ENCODE measurements at regions not wholly inside any gene's neighbourhood (a gene's known extent, or its start where the extent isn't known, plus 50 kb on each side); places are given as distances from the start of the nearest gene placed in this dataset.
"Not testable (repeated sequence)": the region's sequence is repeated elsewhere in the genome, so short reads cannot be mapped to it uniquely, and the experiment has no call there.

DNA sequence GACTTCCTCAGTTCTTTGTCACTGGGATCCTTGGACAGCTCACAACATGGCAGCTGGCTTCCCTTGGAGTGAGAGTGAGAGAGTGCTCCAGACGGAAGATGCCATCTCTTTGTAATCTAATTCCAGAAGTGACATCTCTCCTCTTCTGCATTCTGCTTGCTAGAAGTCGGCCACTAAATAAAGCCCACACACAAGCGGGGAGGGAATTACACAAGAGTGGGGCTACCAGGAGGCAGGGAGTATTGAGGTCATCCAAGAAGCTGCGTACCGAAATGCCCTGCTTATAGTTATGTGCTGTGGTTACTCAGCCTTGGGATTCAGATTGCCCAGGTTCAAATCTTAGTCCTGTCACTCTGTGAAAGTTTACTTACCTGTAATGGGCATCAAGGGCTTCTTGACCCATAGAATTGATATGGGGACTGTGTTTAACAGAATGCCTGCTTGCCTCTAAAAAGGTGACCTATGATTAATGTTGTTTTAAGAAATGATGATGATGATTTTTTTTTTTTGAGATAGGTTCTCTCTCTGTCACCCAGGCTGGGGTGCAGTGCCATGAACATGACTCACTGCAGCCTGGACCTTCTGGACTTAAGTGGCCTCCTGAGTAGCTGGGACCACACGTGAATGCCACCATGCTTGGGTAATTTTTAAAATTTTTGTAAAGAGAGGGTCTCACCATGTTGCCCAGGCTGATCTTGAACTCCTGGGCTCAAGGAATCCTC, 120.9 kb upstream of the HS3ST2 start:
- Mint-ChIP-seq H3K9me3 (no peaks in the 10 kb centered on the region), H3K27ac (no peak overlapping the region), H3K27me3 (no peaks in the 10 kb centered on the region), H3K4me1 (ENCODE audit: low read depth) (no peaks in the 10 kb centered on the region), H3K36me3 (no peaks in the 10 kb centered on the region), H3K4me3 (no peak overlapping the region)
- intact Hi-C loops (cut with micrococcal nuclease): no loop called here
- ChIA-PET POLR2A (interaction anchor here (0.6 kb wide), 1 partner anchor 73 kb away, joined by 6 read pairs; no protein-coding TSS in a partner anchor), CTCF (no interaction called here)
- DNase-seq: no peak

DNA sequence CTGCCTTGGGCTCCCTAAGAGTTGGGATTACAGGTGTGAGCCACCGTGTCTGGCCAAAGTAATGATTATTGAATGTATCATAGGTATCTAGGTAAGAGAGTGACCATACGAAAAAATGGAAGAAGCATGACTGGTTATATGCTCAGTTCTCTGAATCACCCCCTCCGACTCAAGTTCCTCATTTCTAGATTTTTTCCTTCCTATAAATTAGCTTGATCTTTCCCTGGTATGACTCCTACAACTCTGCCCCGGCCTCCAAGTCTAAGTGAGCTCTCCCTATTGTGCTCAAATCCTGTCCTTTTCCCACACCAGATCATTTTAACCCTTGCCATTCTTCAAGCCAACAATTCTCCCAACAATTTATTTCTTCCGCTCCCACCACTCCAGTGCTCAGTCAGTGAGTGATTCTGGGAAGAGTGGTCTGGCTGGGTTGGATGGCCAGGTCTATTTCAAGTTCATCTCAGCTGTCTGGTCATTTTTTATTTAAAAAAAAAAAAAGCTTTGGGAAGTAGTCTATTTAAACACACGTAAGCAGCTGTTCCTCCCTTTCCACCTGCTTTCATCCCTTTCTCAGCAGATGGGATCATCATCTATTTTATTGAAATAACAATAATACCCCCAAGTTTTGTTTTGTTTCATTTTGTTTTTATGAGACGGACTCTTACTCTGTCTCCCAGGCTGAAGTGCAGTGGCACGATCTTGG, 120.2 kb upstream of the HS3ST2 start:
- CTCF ChIA-PET: no interaction called here
- H3K4me1 Mint-ChIP-seq (ENCODE audit: low read depth): no peaks in the 10 kb centered on the region

DNA sequence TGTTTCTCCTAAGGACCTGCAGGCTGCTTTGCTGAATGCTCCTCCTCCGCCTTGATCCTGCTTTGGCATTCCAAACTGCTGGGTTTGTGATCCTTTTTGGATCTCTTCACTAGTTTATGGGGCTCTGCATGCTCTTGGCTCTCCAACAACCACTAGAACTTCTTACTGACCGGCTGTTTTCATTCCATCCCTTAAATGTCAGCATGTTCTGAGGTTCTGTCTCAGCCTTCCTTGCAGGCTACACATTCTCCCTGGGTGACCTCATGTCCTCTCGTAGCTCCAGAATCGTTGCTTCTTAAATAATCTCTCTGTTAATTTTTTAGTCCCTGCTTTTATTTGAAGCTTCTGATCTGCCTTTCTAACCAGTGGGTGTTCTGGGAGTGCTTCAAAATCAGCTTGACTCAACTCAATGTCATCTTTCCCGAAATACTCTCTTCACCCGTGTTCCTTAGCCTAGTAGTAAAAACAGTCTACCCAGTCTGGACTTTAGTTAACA, 119.0 kb upstream of the HS3ST2 start:
- no peak overlapping the region for H3K27ac Mint-ChIP-seq
- ChIA-PET POLR2A (no interaction called here), CTCF (no interaction called here)
- no peaks in the 10 kb centered on the region for H3K4me1 Mint-ChIP-seq (ENCODE audit: low read depth)
- no peak for DNase-seq
- peaks cover 3% of the 10 kb centered on the region for H3K27me3 Mint-ChIP-seq
- H3K9me3 Mint-ChIP-seq: no peaks in the 10 kb centered on the region
- no peak overlapping the region for H3K4me3 Mint-ChIP-seq
- intact Hi-C loops (cut with micrococcal nuclease): no loop called here
- H3K36me3 Mint-ChIP-seq: no peaks in the 10 kb centered on the region

More for the DNA sequence above, 120.2 kb upstream of the HS3ST2 start:
- intact Hi-C loops (cut with micrococcal nuclease): no loop called here
- no peak for DNase-seq
- Mint-ChIP-seq H3K9me3 (no peaks in the 10 kb centered on the region), H3K27ac (no peak overlapping the region), H3K36me3 (no peaks in the 10 kb centered on the region), H3K4me3 (no peak overlapping the region), H3K27me3 (no peaks in the 10 kb centered on the region)
- POLR2A ChIA-PET: interaction anchor here (0.6 kb wide), 1 partner anchor 74 kb away, joined by 6 read pairs; no protein-coding TSS in a partner anchor

DNA sequence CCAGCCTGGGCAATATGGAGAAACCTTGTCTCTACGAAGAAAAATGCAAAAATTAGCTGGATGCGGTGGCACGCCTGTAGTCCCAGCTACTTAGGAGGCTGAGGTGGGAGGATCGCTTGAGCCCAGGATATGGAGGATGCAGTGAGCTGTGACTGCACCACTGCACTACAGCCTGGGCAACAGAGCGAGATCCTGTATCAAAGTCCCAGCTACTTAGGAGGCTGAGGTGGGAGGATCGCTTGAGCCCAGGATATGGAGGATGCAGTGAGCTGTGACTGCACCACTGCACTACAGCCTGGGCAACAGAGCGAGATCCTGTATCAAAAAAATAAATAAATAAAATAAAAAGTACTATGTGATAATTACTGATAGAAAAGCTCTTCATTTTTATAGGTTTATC, 118.2 kb upstream of the HS3ST2 start:
- POLR2A ChIA-PET; H3K4me3 Mint-ChIP-seq; CTCF ChIA-PET; intact Hi-C loops (cut with micrococcal nuclease); H3K4me1 Mint-ChIP-seq (ENCODE audit: low read depth); H3K9me3 Mint-ChIP-seq; H3K36me3 Mint-ChIP-seq; DNase-seq; H3K27me3 Mint-ChIP-seq; H3K27ac Mint-ChIP-seq: not testable (repeated sequence)

DNA sequence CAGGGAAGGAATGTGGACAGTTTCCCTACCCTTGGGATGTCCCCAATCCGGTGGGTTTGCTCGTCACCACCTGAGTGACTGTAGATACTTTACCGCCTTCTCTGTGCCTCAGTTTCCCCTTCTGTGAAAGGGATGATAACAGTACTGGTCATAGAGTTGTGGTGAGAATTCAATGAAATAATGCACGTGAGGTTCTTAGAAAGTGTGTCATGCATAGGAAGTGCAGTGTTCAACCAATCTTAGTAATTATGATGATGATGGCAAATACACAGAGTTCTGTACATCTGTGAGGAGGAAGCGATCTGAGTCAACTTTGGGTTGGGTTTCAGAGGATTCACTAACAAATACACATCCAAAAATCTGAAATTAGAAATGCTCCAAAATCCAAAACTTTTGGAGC, 114.6 kb upstream of the HS3ST2 start:
- H3K27ac Mint-ChIP-seq: no peak overlapping the region
- H3K9me3 Mint-ChIP-seq: no peaks in the 10 kb centered on the region
- POLR2A ChIA-PET: no interaction called here
- no peak for DNase-seq
- CTCF ChIA-PET: no interaction called here
- no peaks in the 10 kb centered on the region for H3K4me1 Mint-ChIP-seq (ENCODE audit: low read depth)
- no peak overlapping the region for H3K4me3 Mint-ChIP-seq
- no peaks in the 10 kb centered on the region for H3K36me3 Mint-ChIP-seq
- peaks cover 15% of the 10 kb centered on the region for H3K27me3 Mint-ChIP-seq
- intact Hi-C loops (cut with micrococcal nuclease): no loop called here

DNA sequence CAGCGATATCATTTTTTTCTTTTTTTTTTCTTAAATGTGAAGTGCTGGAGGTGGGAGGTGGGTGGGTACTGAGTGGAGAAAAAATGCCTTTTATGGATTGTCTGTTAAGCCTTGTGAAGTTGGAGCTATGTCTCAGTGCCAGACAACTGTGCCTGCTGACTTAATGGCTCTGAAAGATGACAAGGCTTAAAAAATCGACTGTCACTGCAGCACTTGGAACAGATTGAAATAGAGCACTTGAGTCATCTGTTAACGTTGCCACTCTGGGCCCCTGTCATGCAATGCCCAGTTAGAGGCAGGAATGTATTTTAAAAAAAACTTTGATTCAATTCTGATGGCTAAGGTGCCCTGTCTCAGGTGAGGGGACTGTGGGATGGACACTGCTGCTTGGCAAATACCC, 108.2 kb upstream of the HS3ST2 start:
- intact Hi-C loops (cut with micrococcal nuclease): no loop called here
- H3K27ac Mint-ChIP-seq: no peak overlapping the region

DNA sequence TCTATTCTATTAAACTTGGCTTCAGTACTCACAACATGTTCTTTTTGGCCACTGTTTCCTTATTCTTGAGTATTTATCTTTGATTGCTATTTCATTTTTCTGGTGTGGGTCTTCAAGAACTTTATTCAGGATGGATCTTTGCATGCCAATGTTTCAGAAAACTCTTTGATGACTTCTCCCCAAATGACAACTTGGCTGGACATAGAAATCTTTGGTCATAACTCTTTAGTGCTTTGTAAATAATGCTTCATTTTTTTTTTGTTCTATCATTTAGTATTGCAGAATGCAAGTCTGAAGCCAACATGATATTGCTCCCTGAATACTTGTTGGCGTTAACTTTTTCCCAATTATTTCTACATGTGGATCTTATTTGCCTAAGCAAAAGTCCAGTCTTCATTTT, 103.6 kb upstream of the HS3ST2 start:
- intact Hi-C loops (cut with micrococcal nuclease): no loop called here
- ChIA-PET CTCF (no interaction called here), POLR2A (no interaction called here)
- Mint-ChIP-seq H3K4me3 (no peak overlapping the region), H3K27me3 (peaks cover 8% of the 10 kb centered on the region), H3K36me3 (no peaks in the 10 kb centered on the region), H3K27ac (no peak overlapping the region), H3K9me3 (peaks cover 25% of the 10 kb centered on the region), H3K4me1 (ENCODE audit: low read depth) (no peaks in the 10 kb centered on the region)
- DNase-seq: no peak

More for the DNA sequence above, 108.2 kb upstream of the HS3ST2 start:
- Mint-ChIP-seq H3K4me3 (no peak overlapping the region), H3K9me3 (no peaks in the 10 kb centered on the region), H3K36me3 (no peaks in the 10 kb centered on the region), H3K4me1 (ENCODE audit: low read depth) (no peaks in the 10 kb centered on the region), H3K27me3 (peaks cover 16% of the 10 kb centered on the region)
- ChIA-PET POLR2A (no interaction called here), CTCF (no interaction called here)
- no peak for DNase-seq

DNA sequence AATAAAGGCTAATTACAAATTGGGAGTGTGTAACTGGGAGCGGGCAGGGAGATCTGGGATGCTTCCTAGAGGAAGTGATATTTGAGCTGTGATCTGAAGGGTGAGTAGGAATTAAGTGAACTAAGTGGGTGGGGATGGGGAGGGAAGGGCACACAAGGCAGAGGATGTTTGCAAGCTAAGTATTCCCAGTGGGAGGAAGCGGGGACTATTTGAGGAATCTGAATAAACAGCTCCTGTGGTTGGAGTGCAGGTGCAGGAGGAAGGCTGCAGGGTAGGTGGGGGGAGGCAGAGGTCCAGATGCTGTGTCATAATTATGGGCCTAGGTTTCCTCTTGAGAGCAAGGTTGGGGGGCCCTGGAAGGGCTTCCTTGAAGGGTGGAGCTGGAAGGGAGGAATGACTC, 102.1 kb upstream of the HS3ST2 start:
- peaks cover 25% of the 10 kb centered on the region for H3K9me3 Mint-ChIP-seq
- H3K27ac Mint-ChIP-seq: no peak overlapping the region
- POLR2A ChIA-PET: no interaction called here
- no peak for DNase-seq
- CTCF ChIA-PET: interaction anchor here (0.7 kb wide), 1 partner anchor 83 kb away, joined by 3 read pairs; no protein-coding TSS in a partner anchor
- H3K36me3 Mint-ChIP-seq: no peaks in the 10 kb centered on the region
- H3K4me3 Mint-ChIP-seq: no peak overlapping the region
- intact Hi-C loops (cut with micrococcal nuclease): no loop called here
- H3K4me1 Mint-ChIP-seq (ENCODE audit: low read depth): no peaks in the 10 kb centered on the region
- peaks cover 6% of the 10 kb centered on the region for H3K27me3 Mint-ChIP-seq

DNA sequence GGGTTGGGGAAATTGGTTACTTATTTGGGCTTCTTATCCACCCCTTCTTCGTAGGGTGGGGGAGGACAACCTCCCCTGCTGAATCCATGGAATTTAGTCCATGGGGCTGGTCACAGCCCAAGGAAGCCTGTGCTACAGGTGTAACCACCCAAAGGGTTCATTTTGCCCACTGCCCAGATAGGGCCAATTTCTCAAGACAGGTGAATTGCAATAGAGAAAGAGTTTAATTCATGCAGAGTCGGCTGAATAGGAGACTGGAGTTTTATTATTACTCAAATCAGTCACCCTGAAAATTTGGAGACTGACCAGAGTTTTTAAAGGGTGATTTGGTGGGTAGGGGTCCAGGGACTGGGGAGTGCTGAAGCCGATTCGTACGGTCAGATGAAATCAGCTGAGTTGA, 101.5 kb upstream of the HS3ST2 start:
- Mint-ChIP-seq H3K9me3 (peaks cover 25% of the 10 kb centered on the region), H3K4me3 (no peak overlapping the region), H3K27me3 (peaks cover 6% of the 10 kb centered on the region), H3K4me1 (ENCODE audit: low read depth) (no peaks in the 10 kb centered on the region), H3K27ac (no peak overlapping the region), H3K36me3 (no peaks in the 10 kb centered on the region)
- no peak for DNase-seq
- ChIA-PET CTCF (no interaction called here), POLR2A (no interaction called here)
- intact Hi-C loops (cut with micrococcal nuclease): no loop called here

DNA sequence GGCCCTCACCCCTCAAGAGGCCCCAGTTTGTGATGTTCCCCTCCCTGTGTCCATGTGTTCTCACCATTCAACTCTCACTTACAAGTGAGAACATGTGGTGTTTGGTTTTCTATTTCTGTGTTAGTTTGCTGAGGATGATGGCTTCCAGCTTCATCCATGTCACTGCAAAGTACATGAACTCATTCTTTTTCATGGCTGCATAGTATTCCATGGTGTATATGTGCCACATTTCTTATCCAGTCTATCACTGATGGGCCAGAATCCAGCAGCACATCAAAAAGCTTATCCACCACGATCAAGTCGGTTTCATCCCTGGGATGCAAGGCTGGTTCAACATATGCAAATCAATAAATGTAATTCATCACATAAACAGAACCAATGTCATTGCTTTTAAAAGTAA, 95.4 kb upstream of the HS3ST2 start:
- DNase-seq; intact Hi-C loops (cut with micrococcal nuclease); POLR2A ChIA-PET; H3K36me3 Mint-ChIP-seq; H3K9me3 Mint-ChIP-seq; H3K4me1 Mint-ChIP-seq (ENCODE audit: low read depth); H3K27ac Mint-ChIP-seq; H3K4me3 Mint-ChIP-seq; CTCF ChIA-PET: not testable (repeated sequence)
- peaks cover 21% of the 10 kb centered on the region for H3K27me3 Mint-ChIP-seq

DNA sequence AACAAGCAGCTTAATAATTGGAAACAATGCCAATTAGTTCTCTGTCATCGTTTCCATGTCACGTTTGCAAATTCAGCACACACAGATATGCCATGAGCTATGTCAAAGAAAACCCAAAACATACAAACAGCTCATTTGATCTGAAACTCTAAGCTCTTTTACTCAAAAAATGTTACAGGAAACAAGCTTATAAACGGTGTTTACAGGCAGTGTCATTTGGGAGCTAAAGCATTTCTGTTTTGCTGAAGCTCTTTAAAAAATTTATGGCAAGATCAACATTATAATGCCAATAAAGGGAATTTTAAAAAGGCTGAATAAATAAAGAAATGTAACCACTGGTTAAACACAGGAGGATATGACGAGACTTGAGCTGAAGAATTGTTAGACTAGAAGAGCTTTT, 94.0 kb upstream of the HS3ST2 start:
- intact Hi-C loops (cut with micrococcal nuclease): no loop called here
- H3K4me3 Mint-ChIP-seq: no peak overlapping the region
- no peaks in the 10 kb centered on the region for H3K36me3 Mint-ChIP-seq
- peaks cover 17% of the 10 kb centered on the region for H3K27me3 Mint-ChIP-seq
- H3K4me1 Mint-ChIP-seq (ENCODE audit: low read depth): no peaks in the 10 kb centered on the region
- H3K9me3 Mint-ChIP-seq: peaks cover 3% of the 10 kb centered on the region
- CTCF ChIA-PET: no interaction called here
- POLR2A ChIA-PET: no interaction called here
- DNase-seq: no peak
- no peak overlapping the region for H3K27ac Mint-ChIP-seq

DNA sequence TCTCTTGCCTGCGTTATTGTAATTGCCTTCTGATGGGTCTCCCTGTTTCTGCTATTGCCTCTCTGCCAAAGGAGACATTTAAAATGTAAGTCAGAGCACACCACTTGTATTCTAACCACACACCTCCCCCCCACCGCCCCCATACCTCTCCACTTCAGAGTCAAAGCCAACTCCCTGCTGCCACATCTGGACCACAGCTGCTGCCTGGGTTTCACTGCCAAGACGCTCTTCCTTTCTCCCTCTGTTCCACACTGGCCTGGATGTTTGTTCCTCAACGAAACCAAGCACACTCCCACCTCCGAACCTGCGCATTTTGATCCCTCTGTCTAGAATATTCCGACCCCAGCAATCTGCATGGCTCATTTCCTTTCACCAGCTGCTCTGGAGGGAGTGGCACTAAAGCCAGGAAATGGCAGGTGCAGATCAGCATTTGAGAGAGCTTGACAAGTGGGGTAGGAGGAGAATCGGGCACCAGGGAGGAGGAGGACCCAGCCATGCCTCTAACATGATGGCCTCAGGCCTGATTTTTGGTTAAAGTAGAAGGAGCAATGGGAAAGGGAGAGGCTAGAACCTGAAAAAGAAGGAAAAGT, 92.4 kb upstream of the HS3ST2 start:
- Mint-ChIP-seq H3K27ac (no peak overlapping the region), H3K4me1 (ENCODE audit: low read depth) (no peaks in the 10 kb centered on the region), H3K4me3 (no peak overlapping the region), H3K27me3 (peaks cover 18% of the 10 kb centered on the region), H3K9me3 (peaks cover 3% of the 10 kb centered on the region), H3K36me3 (no peaks in the 10 kb centered on the region)
- CTCF ChIA-PET: no interaction called here
- DNase-seq: no peak
- POLR2A ChIA-PET: no interaction called here
- intact Hi-C loops (cut with micrococcal nuclease): no loop called here

All from activated CD4-positive, alpha-beta memory T cell treated with anti-CD3 and anti-CD28 coated beads for 36 hours (primary cell).